Activated T-cell treated with anti-CD3 and anti-CD28 coated beads, Interleukin-2, amount 50 U/mL, for 4 hours (primary cell): ENCODE measurements at regions not wholly inside any gene's neighbourhood (a gene's known extent, or its start where the extent isn't known, plus 50 kb on each side); places are given as distances from the start of the nearest gene placed in this dataset.
A peak's percentile ranks its signal among the peaks of the same experiment; 100 is the strongest.

Experiments
- ATAC-seq, 2 donors: fragments of 200-7000 bp; cut with Tn5 transposase; one replicate each; pipeline ENCODE4 v1.10.0; 2021
- DNase-seq: peaks from one replicate; pipeline ENCODE4 v3.0.0-alpha.2; 2020
- H3K27me3 Mint-ChIP-seq: one replicate; pipeline ENCODE4 v1.8.0; 2021; ENCODE audit warnings: low read depth, mixed read lengths
- H3K36me3 Mint-ChIP-seq: one replicate; pipeline ENCODE4 v1.8.0; 2022; ENCODE audit warnings: mixed read lengths; ENCODE audit not compliant: insufficient read depth
- H3K4me1 Mint-ChIP-seq: one replicate; pipeline ENCODE4 v1.8.0; 2021; ENCODE audit warnings: low read depth, mixed read lengths
- H3K4me3 Mint-ChIP-seq: one replicate; pipeline ENCODE4 v1.8.0; 2021; ENCODE audit warnings: mild to moderate bottlenecking, moderate library complexity, mixed read lengths
- H3K9me3 Mint-ChIP-seq: one replicate; pipeline ENCODE4 v1.8.0; 2021; ENCODE audit warnings: mixed read lengths

GRCh38 chr2:9763356-9764152 lies 79.7 kb upstream of the TAF1B start:
- DNase-seq: no peak
- peaks cover 27% of the 10 kb centered on the region for H3K4me1 Mint-ChIP-seq
- no peak overlapping the region for H3K4me3 Mint-ChIP-seq
- no peaks in the 10 kb centered on the region for H3K27me3 Mint-ChIP-seq
- no peaks in the 10 kb centered on the region for H3K9me3 Mint-ChIP-seq
- no peaks in the 10 kb centered on the region for H3K36me3 Mint-ChIP-seq
- peak in 1 of 2 donors; percentile 73 for ATAC-seq

- peaks cover 28% of the 10 kb centered on the region for H3K4me1 Mint-ChIP-seq
- H3K4me3 Mint-ChIP-seq: no peak overlapping the region
- H3K27me3 Mint-ChIP-seq: no peaks in the 10 kb centered on the region
- DNase-seq (no peak), ATAC-seq (no peak)
- H3K9me3 Mint-ChIP-seq: no peaks in the 10 kb centered on the region
- no peaks in the 10 kb centered on the region for H3K36me3 Mint-ChIP-seq
These were observed 79.0 kb upstream of the TAF1B start for GRCh38 chr2:9764153-9764778.

- H3K4me1 Mint-ChIP-seq: peaks cover 30% of the 10 kb centered on the region
- H3K27me3 Mint-ChIP-seq: no peaks in the 10 kb centered on the region
- no peaks in the 10 kb centered on the region for H3K36me3 Mint-ChIP-seq
- H3K9me3 Mint-ChIP-seq: no peaks in the 10 kb centered on the region
- ATAC-seq: no peak
- H3K4me3 Mint-ChIP-seq: no peak overlapping the region
- no peak for DNase-seq
These were observed 77.4 kb upstream of the TAF1B start for GRCh38 chr2:9765611-9766531.

GRCh38 chr2:9767656-9768281 lies 75.5 kb upstream of the TAF1B start:
- H3K27me3 Mint-ChIP-seq: no peaks in the 10 kb centered on the region
- H3K36me3 Mint-ChIP-seq: no peaks in the 10 kb centered on the region
- H3K9me3 Mint-ChIP-seq: no peaks in the 10 kb centered on the region
- ATAC-seq (no peak), DNase-seq (no peak)
- peaks cover 26% of the 10 kb centered on the region for H3K4me1 Mint-ChIP-seq
- no peak overlapping the region for H3K4me3 Mint-ChIP-seq

GRCh38 chr2:9768388-9768787 lies 74.9 kb upstream of the TAF1B start:
- Mint-ChIP-seq H3K9me3 (no peaks in the 10 kb centered on the region), H3K36me3 (no peaks in the 10 kb centered on the region), H3K27me3 (no peaks in the 10 kb centered on the region), H3K4me1 (peaks cover 26% of the 10 kb centered on the region), H3K4me3 (no peak overlapping the region)
- no peak for ATAC-seq
- DNase-seq: no peak

GRCh38 chr2:9769171-9770005 lies 73.9 kb upstream of the TAF1B start:
- H3K9me3 Mint-ChIP-seq: no peaks in the 10 kb centered on the region
- no peaks in the 10 kb centered on the region for H3K27me3 Mint-ChIP-seq
- peak; percentile 20 to 58 for ATAC-seq
- peaks cover 19% of the 10 kb centered on the region for H3K4me1 Mint-ChIP-seq
- H3K4me3 Mint-ChIP-seq: no peak overlapping the region
- DNase-seq: peak; percentile 32
- no peaks in the 10 kb centered on the region for H3K36me3 Mint-ChIP-seq

- no peaks in the 10 kb centered on the region for H3K27me3 Mint-ChIP-seq
- no peaks in the 10 kb centered on the region for H3K9me3 Mint-ChIP-seq
- no peaks in the 10 kb centered on the region for H3K36me3 Mint-ChIP-seq
- no peak for DNase-seq
- peaks cover 19% of the 10 kb centered on the region for H3K4me1 Mint-ChIP-seq
- no peak for ATAC-seq
- no peak overlapping the region for H3K4me3 Mint-ChIP-seq
These were observed 73.3 kb upstream of the TAF1B start for GRCh38 chr2:9770006-9770307.

- H3K4me3 Mint-ChIP-seq: no peak overlapping the region
- H3K4me1 Mint-ChIP-seq: peaks cover 19% of the 10 kb centered on the region
- H3K9me3 Mint-ChIP-seq: no peaks in the 10 kb centered on the region
- no peaks in the 10 kb centered on the region for H3K36me3 Mint-ChIP-seq
- ATAC-seq (peak; percentile 65 to 72), DNase-seq (peak; percentile 39)
- no peaks in the 10 kb centered on the region for H3K27me3 Mint-ChIP-seq
These were observed 72.8 kb upstream of the TAF1B start for GRCh38 chr2:9770308-9771100.

GRCh38 chr2:9771101-9771449 lies 72.2 kb upstream of the TAF1B start:
- Mint-ChIP-seq H3K9me3 (no peaks in the 10 kb centered on the region), H3K4me1 (peaks cover 19% of the 10 kb centered on the region), H3K36me3 (no peaks in the 10 kb centered on the region), H3K4me3 (no peak overlapping the region), H3K27me3 (no peaks in the 10 kb centered on the region)
- ATAC-seq (no peak), DNase-seq (no peak)

- Mint-ChIP-seq H3K4me3 (no peak overlapping the region), H3K36me3 (no peaks in the 10 kb centered on the region), H3K27me3 (no peaks in the 10 kb centered on the region), H3K9me3 (no peaks in the 10 kb centered on the region), H3K4me1 (peaks cover 19% of the 10 kb centered on the region)
- ATAC-seq (no peak), DNase-seq (no peak)
These were observed 71.7 kb upstream of the TAF1B start for GRCh38 chr2:9771481-9772017.

GRCh38 chr2:9772035-9772998 lies 71.0 kb upstream of the TAF1B start:
- H3K36me3 Mint-ChIP-seq: no peaks in the 10 kb centered on the region
- DNase-seq: no peak
- H3K9me3 Mint-ChIP-seq: no peaks in the 10 kb centered on the region
- no peak for ATAC-seq
- no peaks in the 10 kb centered on the region for H3K27me3 Mint-ChIP-seq
- H3K4me3 Mint-ChIP-seq: no peak overlapping the region
- peaks cover 19% of the 10 kb centered on the region for H3K4me1 Mint-ChIP-seq
